ENCODE measurements at regions not wholly inside any gene's neighbourhood (a gene's known extent, or its start where the extent isn't known, plus 50 kb on each side); places are given as distances from the start of the nearest gene placed in this dataset.

DNA sequence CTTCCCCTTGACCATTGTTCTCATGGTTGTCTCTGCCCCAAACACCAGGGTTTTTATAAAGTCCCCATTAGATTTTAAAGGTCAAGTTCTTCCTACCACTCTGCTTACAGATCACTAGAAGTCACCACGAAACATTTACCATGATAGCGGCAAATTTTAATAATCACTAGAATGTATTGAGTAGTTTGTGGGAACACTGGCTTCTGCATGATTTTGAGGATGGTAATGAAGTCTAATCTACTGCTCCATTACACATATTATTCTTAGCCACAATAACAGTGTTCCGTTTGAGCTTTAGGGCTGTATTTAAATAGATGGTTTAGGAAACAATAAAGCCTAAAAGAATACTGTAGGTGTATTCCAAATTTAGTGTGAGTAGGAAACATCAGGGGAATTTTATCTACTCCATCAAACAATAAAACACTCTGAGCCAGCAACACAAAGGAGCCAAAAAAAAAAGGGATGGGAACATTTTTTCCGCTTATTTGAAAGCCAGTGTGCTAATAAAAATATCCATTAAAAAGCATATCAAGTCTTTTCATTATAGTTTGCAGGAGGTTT lies 49.7 kb downstream of the KLF12 start:
- no peaks in the 10 kb centered on the region for H3K36me3 ChIP-seq (ENCODE audit: control insufficient read depth, insufficient read depth, low read length)
- H3K4me1 ChIP-seq (ENCODE audit: control insufficient read depth, insufficient read depth, low read length), result peaks cover 3% of the 10 kb centered on the region
- no peaks in the 10 kb centered on the region for H3K27me3 ChIP-seq (ENCODE audit: control insufficient read depth, insufficient read depth, low read length)
- no peak overlapping the region for H3K27ac ChIP-seq (ENCODE audit: low read depth, low read length)
- H3K9ac ChIP-seq (ENCODE audit: low read length), result no peak overlapping the region
- H3K4me3 ChIP-seq (ENCODE audit: low read length), result no peak overlapping the region

DNA sequence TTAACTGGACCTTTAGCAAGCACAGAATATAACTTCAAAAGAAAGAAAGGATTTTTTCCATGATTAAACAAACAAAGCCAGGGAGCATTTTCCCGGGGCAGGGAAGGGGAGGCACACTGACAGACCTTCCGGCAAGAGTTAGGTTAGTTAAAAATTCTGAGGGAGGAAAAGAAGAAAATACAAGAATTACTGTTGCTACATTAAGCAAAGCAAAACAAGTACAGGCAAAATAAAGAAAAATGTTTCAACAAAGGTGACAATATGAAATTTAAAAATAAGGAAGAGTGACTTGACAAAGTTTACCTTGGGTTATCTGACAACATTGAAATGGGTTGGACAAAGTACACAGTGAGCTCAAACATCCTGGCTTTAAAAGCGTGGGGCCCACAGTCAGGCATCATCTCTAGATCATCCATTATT lies 51.5 kb downstream of the KLF12 start:
- H3K4me1 ChIP-seq (ENCODE audit: control insufficient read depth, insufficient read depth, low read length), result peaks cover 11% of the 10 kb centered on the region
- no peak overlapping the region for H3K27ac ChIP-seq (ENCODE audit: low read depth, low read length)
- no peak overlapping the region for H3K9ac ChIP-seq (ENCODE audit: low read length)
- no peaks in the 10 kb centered on the region for H3K36me3 ChIP-seq (ENCODE audit: control insufficient read depth, insufficient read depth, low read length)
- H3K4me3 ChIP-seq (ENCODE audit: low read length), result no peak overlapping the region
- H3K27me3 ChIP-seq (ENCODE audit: control insufficient read depth, insufficient read depth, low read length), result no peaks in the 10 kb centered on the region

DNA sequence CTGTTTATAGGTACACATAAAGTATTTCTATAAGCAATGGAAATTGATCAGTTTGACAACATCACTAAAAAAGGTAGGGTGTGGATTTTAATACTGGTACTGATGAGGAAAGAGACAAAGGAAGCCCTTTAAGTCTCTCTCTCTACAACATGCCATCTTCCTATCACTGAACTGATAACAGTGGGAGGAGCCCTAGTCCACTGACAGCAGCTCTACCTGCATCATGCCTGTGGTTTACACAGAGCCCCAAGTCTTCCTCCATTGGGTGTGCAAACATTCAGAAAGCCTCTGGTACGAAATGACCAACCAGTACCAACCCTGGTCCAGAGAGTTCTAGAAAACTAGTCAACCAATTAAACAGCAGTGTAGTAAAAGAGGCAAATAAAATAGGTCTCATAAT lies 53.4 kb downstream of the KLF12 start:
- no peaks in the 10 kb centered on the region for H3K27me3 ChIP-seq (ENCODE audit: control insufficient read depth, insufficient read depth, low read length)
- H3K27ac ChIP-seq (ENCODE audit: low read depth, low read length), result no peak overlapping the region
- no peak overlapping the region for H3K9ac ChIP-seq (ENCODE audit: low read length)
- H3K36me3 ChIP-seq (ENCODE audit: control insufficient read depth, insufficient read depth, low read length), result no peaks in the 10 kb centered on the region
- no peak overlapping the region for H3K4me3 ChIP-seq (ENCODE audit: low read length)
- H3K4me1 ChIP-seq (ENCODE audit: control insufficient read depth, insufficient read depth, low read length), result peaks cover 11% of the 10 kb centered on the region

DNA sequence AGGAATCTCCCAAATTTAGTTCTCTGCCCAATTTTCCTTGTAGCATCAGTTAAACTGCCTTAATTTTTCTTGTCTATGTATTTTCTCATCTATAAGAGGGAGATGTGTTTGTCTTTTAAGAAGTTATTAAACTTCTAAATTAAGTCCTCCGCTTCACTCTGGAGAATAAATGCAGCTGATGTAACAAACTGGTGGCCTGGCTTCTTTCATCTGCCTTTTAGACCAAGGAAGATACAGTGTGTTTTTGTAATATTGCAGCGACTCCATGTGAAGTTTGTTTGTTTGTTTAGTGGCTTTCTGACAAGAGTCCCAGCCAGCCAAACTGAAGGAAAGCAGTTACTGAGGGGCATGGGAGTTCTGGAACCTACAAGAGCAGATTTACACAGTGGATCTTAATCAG lies 56.4 kb downstream of the KLF12 start:
- Histone ChIP-seq H3K4me3 (ENCODE audit: low read length) (no peak overlapping the region), H3K36me3 (ENCODE audit: control insufficient read depth, insufficient read depth, low read length) (no peaks in the 10 kb centered on the region), H3K27ac (ENCODE audit: low read depth, low read length) (peak overlapping the region; percentile 53), H3K9ac (ENCODE audit: low read length) (no peak overlapping the region), H3K27me3 (ENCODE audit: control insufficient read depth, insufficient read depth, low read length) (no peaks in the 10 kb centered on the region), H3K4me1 (ENCODE audit: control insufficient read depth, insufficient read depth, low read length) (peaks cover 13% of the 10 kb centered on the region)

DNA sequence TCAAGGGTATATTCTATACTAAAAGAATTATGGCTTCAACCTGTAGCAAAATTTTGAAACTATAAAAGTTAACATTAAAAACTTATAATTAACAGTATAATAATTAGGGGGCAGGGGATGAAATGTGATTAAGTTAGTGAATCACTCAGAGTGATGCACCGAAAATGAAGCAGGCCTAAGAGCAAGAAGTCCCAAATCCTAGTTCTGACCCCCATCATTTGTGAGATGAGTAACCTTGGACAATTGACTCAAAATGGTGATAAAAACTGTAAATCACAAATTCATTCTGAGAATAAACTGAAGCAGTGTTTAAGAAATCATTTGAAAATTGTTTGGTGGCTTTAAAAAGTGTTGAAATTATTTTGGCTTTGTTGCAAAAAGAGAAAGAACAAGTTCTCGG lies 56.8 kb downstream of the KLF12 start:
- Histone ChIP-seq H3K4me3 (ENCODE audit: low read length) (no peak overlapping the region), H3K27ac (ENCODE audit: low read depth, low read length) (peak overlapping the region; percentile 17), H3K27me3 (ENCODE audit: control insufficient read depth, insufficient read depth, low read length) (no peaks in the 10 kb centered on the region), H3K36me3 (ENCODE audit: control insufficient read depth, insufficient read depth, low read length) (no peaks in the 10 kb centered on the region), H3K9ac (ENCODE audit: low read length) (no peak overlapping the region), H3K4me1 (ENCODE audit: control insufficient read depth, insufficient read depth, low read length) (peaks cover 13% of the 10 kb centered on the region)

DNA sequence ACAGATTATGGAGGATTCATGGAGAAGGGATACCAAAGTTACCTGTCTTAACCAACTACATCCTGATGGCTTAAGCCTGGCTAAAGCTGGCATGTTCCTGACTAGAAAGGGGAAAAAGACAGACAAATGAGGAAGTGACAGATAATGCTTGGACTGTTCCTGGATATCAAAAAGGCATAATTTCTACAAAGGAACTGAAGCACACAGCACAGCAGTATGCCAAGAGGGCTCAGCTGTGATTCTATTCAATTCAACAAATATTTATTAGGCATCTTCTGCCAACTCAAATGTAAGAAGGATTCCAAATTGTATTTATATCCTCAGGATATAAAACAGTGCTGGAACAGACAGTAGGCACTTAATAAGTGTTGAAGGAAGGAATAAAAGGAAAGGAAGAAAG lies 59.5 kb downstream of the KLF12 start:
- Histone ChIP-seq H3K36me3 (ENCODE audit: control insufficient read depth, insufficient read depth, low read length) (no peaks in the 10 kb centered on the region), H3K27me3 (ENCODE audit: control insufficient read depth, insufficient read depth, low read length) (no peaks in the 10 kb centered on the region), H3K27ac (ENCODE audit: low read depth, low read length) (no peak overlapping the region), H3K4me1 (ENCODE audit: control insufficient read depth, insufficient read depth, low read length) (peaks cover 13% of the 10 kb centered on the region), H3K9ac (ENCODE audit: low read length) (no peak overlapping the region), H3K4me3 (ENCODE audit: low read length) (no peak overlapping the region)

DNA sequence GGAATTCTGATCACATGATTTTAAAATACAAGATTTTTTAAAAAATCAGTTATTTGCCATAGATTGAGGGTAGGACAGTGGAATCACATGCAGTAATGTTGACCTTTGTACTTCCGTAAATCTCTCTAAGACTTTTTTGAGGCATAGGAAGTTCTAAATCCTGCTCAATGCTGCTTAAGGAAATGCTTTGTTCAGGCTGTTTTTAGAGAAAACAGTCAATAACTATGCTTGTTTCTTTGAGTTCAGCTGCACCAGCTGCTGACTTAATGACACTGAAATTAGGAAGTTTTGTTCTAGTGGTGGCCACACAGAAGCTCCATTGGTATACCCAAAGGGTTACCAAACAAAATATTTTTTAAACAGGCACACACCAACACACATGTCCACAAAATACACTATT lies 60.9 kb downstream of the KLF12 start:
- no peaks in the 10 kb centered on the region for H3K27me3 ChIP-seq (ENCODE audit: control insufficient read depth, insufficient read depth, low read length)
- H3K27ac ChIP-seq (ENCODE audit: low read depth, low read length), result no peak overlapping the region
- peaks cover 6% of the 10 kb centered on the region for H3K4me1 ChIP-seq (ENCODE audit: control insufficient read depth, insufficient read depth, low read length)

DNA sequence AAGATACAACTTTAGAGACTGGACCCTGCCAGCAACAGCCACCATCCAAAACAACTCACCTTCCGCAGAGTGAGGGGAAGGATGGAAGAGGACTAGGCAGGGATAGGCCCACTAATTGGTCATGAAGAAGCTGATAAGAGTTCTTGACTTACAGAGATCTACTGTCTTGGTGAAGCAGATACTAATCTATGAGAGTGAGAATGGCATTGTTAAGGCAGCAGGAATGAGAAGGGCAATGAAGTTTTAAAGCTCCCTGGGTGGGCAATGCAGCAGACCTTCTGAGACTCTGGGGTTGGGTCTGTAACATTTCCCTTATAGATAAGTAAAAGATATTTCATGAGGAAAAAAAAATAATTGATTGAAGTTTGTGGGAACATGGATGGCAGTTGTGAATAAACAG lies 63.7 kb downstream of the KLF12 start:
- peaks cover 5% of the 10 kb centered on the region for H3K4me1 ChIP-seq (ENCODE audit: control insufficient read depth, insufficient read depth, low read length)
- H3K9ac ChIP-seq (ENCODE audit: low read length), result no peak overlapping the region
- H3K27me3 ChIP-seq (ENCODE audit: control insufficient read depth, insufficient read depth, low read length), result no peaks in the 10 kb centered on the region
- no peak overlapping the region for H3K4me3 ChIP-seq (ENCODE audit: low read length)
- no peak overlapping the region for H3K27ac ChIP-seq (ENCODE audit: low read depth, low read length)
- H3K36me3 ChIP-seq (ENCODE audit: control insufficient read depth, insufficient read depth, low read length), result no peaks in the 10 kb centered on the region

More for the DNA sequence above, 60.9 kb downstream of the KLF12 start:
- Histone ChIP-seq H3K36me3 (ENCODE audit: control insufficient read depth, insufficient read depth, low read length) (no peaks in the 10 kb centered on the region), H3K9ac (ENCODE audit: low read length) (no peak overlapping the region), H3K4me3 (ENCODE audit: low read length) (no peak overlapping the region)

DNA sequence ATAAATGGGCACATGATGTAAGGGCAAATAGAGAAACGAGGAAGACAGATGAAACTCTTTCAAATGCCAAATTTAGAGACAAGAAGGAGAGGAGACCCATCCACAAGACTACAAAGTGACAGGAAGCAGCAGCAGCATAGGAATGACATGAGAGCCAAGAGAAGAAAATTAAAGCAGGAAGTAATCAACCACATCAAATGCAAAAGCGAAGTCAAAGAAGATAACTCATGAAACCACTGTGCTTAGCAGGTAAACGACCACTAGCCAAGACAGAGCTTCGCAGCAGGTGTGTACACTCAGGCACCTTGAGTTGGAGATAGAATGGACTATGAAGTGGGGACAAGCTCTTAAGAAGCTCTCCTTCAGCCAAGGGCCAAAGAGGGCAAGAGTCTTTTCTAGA lies 64.1 kb downstream of the KLF12 start:
- no peak overlapping the region for H3K4me3 ChIP-seq (ENCODE audit: low read length)
- no peak overlapping the region for H3K27ac ChIP-seq (ENCODE audit: low read depth, low read length)
- peaks cover 5% of the 10 kb centered on the region for H3K4me1 ChIP-seq (ENCODE audit: control insufficient read depth, insufficient read depth, low read length)

DNA sequence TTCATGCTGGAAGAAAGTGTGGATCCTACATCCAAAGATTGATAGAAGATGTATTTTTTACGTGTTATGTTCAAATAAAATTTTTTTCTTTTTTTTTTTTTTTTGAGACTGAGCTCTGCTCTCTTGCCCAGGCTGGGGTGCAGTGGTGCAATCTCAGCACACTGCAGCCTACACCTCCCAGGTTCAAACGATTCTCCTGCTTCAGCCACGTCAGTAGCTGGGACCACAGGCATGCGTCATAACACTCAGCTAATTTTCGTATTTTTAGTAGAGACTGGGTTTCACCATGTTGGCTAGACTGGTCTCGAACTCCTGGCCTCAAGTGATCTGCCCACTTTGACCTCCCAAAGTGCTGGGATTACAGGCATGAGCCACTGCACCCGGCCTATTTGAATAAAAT lies 65.7 kb downstream of the KLF12 start:
- H3K4me1 ChIP-seq (ENCODE audit: control insufficient read depth, insufficient read depth, low read length), result peaks cover 8% of the 10 kb centered on the region
- no peaks in the 10 kb centered on the region for H3K27me3 ChIP-seq (ENCODE audit: control insufficient read depth, insufficient read depth, low read length)
- H3K36me3 ChIP-seq (ENCODE audit: control insufficient read depth, insufficient read depth, low read length), result no peaks in the 10 kb centered on the region
- H3K27ac ChIP-seq (ENCODE audit: low read depth, low read length), result no peak overlapping the region
- no peak overlapping the region for H3K9ac ChIP-seq (ENCODE audit: low read length)
- no peak overlapping the region for H3K4me3 ChIP-seq (ENCODE audit: low read length)

More for the DNA sequence above, 64.1 kb downstream of the KLF12 start:
- Histone ChIP-seq H3K27me3 (ENCODE audit: control insufficient read depth, insufficient read depth, low read length) (no peaks in the 10 kb centered on the region), H3K9ac (ENCODE audit: low read length) (no peak overlapping the region), H3K36me3 (ENCODE audit: control insufficient read depth, insufficient read depth, low read length) (no peaks in the 10 kb centered on the region)

DNA sequence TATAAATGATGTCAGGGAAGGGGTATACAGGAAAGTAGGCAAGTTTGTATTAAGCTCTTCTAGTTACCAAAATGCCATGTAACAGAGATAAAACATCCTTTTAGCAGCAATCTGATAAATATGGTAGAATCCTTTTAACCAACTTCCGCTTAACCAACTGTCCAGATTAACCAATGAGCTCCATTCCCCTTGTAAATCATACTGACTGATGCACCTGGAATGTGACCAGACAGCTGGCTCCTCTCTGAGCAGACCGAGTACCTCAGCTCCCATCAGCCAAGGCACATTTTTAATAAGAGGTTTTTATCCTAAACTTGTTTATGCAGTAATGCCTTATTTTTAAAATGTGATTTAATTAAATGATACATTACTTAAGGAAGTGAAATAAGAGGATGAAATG lies 66.4 kb downstream of the KLF12 start:
- no peaks in the 10 kb centered on the region for H3K27me3 ChIP-seq (ENCODE audit: control insufficient read depth, insufficient read depth, low read length)
- no peak overlapping the region for H3K9ac ChIP-seq (ENCODE audit: low read length)
- no peak overlapping the region for H3K4me3 ChIP-seq (ENCODE audit: low read length)
- no peaks in the 10 kb centered on the region for H3K36me3 ChIP-seq (ENCODE audit: control insufficient read depth, insufficient read depth, low read length)
- peaks cover 13% of the 10 kb centered on the region for H3K4me1 ChIP-seq (ENCODE audit: control insufficient read depth, insufficient read depth, low read length)
- no peak overlapping the region for H3K27ac ChIP-seq (ENCODE audit: low read depth, low read length)

DNA sequence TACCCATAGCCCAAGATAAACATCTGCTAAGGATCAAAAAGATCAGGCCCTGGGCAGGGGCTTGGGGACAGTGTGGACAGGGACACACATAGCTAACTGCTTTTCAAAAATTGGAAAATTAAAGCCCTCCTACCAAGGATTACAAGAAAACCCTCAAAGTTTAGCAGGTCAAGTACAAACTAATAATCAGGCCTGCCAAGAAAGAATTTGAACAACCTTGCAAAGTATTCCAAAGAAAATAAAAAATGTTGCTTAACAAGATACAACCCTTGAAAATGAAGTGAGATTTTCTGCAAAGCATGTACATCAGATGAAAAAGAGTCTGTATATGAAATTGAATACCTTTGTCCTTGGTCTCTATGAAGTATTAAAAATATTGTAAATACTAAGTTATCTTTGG lies 67.3 kb downstream of the KLF12 start:
- H3K4me3 ChIP-seq (ENCODE audit: low read length), result no peak overlapping the region
- no peaks in the 10 kb centered on the region for H3K36me3 ChIP-seq (ENCODE audit: control insufficient read depth, insufficient read depth, low read length)
- peaks cover 21% of the 10 kb centered on the region for H3K4me1 ChIP-seq (ENCODE audit: control insufficient read depth, insufficient read depth, low read length)
- no peak overlapping the region for H3K27ac ChIP-seq (ENCODE audit: low read depth, low read length)
- no peak overlapping the region for H3K9ac ChIP-seq (ENCODE audit: low read length)
- no peaks in the 10 kb centered on the region for H3K27me3 ChIP-seq (ENCODE audit: control insufficient read depth, insufficient read depth, low read length)

DNA sequence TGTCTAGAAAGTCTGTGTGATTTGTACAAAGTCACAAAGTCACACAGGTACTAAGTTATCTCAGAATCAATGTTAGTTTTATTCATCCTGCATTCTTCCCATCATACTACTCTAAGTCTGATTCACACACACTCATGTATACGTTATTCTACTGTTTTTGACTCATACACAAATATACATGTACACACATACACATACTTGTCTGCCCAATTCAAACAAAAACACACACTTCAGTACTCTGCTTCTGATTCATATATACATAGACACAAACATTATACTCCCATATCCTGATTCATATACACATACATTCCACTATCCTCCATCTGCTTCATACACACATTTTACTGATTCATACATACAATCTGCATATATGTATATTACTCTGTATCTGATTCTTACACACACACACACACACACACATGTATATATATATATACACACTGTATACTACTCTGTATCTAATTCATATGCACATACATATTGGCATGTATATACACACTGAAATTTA lies 69.3 kb downstream of the KLF12 start:
- Histone ChIP-seq H3K27ac (ENCODE audit: low read depth, low read length) (no peak overlapping the region), H3K36me3 (ENCODE audit: control insufficient read depth, insufficient read depth, low read length) (no peaks in the 10 kb centered on the region), H3K4me1 (ENCODE audit: control insufficient read depth, insufficient read depth, low read length) (peaks cover 23% of the 10 kb centered on the region), H3K9ac (ENCODE audit: low read length) (no peak overlapping the region), H3K27me3 (ENCODE audit: control insufficient read depth, insufficient read depth, low read length) (no peaks in the 10 kb centered on the region), H3K4me3 (ENCODE audit: low read length) (no peak overlapping the region)

Data from rectal smooth muscle tissue (tissue), 1 donor.